Astrocyte of the spinal cord (primary cell): ENCODE measurements at regions not wholly inside any gene's neighbourhood (a gene's known extent, or its start where the extent isn't known, plus 50 kb on each side); places are given as distances from the start of the nearest gene placed in this dataset.
"Not testable (repeated sequence)": the region's sequence is repeated elsewhere in the genome, so short reads cannot be mapped to it uniquely, and the experiment has no call there.

ENCODE experiments used
- DNase-seq: peaks from one replicate; pipeline ENCODE4 v3.0.0; 2011; ENCODE audit warnings: low read depth, low spot score
- H3K4me3 ChIP-seq: 2 replicates; pipeline ENCODE4 v1.5.1; 2011; ENCODE audit warnings: low read depth, mild to moderate bottlenecking, low read length, moderate library complexity
- in situ Hi-C: cut with HindIII; loops from 2 replicates; pipeline ENCODE4 v1.10.0; 2017; ENCODE audit warnings: low sequenced_read_pairs
- TF ChIP-seq, protein P1 (sequence below): IDR thresholded peaks from 2 replicates; pipeline ENCODE4 v1.5.1; 2012; ENCODE audit warnings: low read depth, mild to moderate bottlenecking, low read length, inconsistent platforms

DNA sequence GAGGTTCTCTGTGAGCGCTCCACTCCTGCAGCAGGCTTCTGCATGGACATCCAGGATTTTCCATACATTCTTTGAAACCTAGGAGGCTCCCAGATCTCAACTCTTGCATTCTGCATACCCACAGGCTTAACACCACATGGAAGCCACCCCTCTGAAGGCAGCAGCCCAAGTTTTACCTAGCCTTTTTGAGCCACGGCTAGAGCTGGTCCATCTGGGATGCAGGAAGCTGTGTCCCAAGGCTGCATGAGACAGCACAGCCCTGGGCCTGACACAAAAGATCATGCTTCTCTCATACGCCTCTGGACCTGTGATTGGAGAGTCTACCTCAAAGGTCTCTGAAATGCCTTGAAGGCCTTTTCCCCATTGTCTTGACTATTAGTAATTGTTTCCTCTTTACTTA, 53.6 kb upstream of the RPRM start:
- TF ChIP-seq, protein P1, sequence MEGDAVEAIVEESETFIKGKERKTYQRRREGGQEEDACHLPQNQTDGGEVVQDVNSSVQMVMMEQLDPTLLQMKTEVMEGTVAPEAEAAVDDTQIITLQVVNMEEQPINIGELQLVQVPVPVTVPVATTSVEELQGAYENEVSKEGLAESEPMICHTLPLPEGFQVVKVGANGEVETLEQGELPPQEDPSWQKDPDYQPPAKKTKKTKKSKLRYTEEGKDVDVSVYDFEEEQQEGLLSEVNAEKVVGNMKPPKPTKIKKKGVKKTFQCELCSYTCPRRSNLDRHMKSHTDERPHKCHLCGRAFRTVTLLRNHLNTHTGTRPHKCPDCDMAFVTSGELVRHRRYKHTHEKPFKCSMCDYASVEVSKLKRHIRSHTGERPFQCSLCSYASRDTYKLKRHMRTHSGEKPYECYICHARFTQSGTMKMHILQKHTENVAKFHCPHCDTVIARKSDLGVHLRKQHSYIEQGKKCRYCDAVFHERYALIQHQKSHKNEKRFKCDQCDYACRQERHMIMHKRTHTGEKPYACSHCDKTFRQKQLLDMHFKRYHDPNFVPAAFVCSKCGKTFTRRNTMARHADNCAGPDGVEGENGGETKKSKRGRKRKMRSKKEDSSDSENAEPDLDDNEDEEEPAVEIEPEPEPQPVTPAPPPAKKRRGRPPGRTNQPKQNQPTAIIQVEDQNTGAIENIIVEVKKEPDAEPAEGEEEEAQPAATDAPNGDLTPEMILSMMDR = no peak
- in situ Hi-C loops = no loop called here
- no peak for DNase-seq
- H3K4me3 ChIP-seq = no peak overlapping the region

DNA sequence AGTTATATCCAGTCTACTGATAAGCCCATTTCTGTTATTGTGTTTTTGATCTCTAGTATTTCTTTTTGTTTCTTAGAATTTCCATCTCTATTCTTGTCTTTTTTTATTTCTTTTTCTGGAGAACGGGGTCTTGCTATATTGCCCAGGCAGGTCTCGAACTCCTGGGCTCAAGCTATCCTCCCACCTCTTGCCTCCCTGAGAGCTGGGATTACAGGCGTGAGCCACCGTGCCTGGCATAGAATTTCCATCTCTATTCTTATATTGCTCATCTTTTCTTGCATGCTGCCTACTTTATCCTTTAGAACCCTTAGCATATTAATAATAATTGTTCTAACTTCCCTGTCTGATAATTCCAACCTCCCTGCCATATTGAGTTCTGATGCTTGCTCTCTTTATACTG, 55.2 kb upstream of the RPRM start:
- in situ Hi-C loops, DNase-seq, H3K4me3 ChIP-seq: not testable (repeated sequence)

DNA sequence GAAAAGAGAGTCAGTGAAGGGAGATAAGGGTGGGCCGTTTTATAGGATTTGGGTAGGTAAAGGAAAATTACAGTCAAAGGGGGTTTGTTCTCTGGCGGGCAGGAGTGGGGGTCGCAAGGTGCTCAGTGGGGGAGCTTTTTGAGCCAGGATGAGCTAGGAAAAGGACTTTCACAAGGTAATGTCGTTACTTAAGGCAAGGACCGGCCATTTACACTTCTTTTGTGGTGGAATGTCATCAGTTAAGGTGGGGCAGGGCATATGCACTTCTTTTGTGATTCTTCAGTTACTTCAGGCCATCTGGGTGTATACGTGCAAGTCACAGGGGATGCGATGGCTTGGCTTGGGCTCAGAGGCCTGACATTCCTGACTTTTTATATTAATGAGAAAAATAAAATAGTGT, 56.0 kb upstream of the RPRM start:
- H3K4me3 ChIP-seq, in situ Hi-C loops, DNase-seq: not testable (repeated sequence)

DNA sequence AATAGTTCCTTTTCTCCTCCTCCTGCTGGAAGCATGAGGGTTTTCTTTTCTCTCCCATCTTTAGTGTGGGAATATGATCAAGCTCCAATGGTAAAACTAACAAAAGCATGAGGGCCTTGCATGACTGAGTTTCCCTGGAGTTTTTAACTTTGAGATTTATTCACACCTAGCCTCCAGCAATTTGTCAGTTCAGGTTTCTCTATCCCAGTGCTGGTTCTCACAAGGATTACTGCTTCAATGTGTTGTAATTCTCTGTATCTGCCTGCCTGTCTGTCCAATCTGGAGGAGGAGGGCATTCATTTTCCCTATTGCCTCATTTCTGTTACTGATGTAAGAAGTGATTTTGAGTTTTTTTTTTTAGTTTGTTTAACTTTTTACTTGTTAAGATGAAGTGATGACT, 57.6 kb upstream of the RPRM start:
- DNase-seq = no peak
- TF ChIP-seq, protein P1 = no peak
- H3K4me3 ChIP-seq = no peak overlapping the region
- in situ Hi-C loops = no loop called here

DNA sequence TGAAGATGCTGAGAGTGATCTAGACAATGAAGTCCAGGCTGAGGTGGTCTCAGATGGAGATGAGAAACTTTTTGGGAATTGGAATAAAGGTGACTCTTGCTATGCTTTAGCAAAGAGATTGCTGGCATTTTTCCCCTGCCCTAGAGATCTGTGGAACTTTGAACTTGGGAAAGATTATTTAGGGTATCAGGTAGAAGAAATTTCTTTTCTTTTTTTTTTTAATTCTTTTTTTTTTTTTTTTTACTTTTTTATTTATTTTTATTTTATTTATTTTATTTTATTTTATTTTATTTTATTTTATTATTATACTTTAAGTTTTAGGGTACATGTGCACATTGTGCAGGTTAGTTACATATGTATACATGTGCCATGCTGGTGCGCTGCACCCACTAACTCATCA, 59.5 kb upstream of the RPRM start:
- in situ Hi-C loops, H3K4me3 ChIP-seq, DNase-seq: not testable (repeated sequence)

DNA sequence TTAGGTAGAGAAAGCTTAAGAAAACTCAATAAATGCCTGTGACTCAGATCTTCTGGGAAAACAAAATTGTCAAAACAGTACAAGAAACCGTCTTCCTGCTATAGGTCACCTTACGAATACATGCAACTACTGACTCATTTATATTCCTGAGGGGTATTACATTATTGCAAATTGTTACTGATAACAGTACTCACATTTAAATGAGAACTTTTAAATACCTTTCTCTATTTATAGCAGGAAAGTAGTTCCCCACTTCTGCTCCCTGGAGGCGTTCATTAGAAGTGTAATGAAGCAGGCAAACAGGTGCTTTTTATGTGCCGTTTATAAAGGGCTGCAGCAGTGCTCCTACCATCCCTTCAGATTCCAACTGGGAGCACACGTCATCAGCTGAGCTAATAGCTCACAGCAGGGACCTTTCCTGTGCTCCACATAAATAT, 65.1 kb upstream of the RPRM start:
- no peak overlapping the region for H3K4me3 ChIP-seq
- TF ChIP-seq, protein P1 = no peak
- DNase-seq = peak; percentile 32
- in situ Hi-C loops = no loop called here

DNA sequence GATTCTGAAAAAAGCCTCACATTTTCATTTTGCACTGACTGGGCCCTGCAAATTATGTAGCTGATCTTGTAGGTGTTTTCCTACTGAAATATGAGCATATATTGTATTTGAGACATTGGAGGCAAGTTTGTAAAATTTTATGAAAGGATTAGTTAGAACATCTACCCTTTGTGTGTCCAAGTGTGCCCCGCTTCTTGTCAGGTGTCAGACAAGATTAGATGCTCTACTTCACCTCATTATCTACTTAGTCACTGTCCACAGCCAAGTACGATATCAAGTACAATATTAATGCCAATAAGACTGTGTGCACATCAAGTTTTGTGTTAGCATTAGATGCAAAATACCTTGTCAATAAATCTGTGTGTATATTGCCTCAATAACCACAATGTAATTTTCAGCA, 67.8 kb upstream of the RPRM start:
- TF ChIP-seq, protein P1 = no peak
- in situ Hi-C loops = no loop called here
- no peak overlapping the region for H3K4me3 ChIP-seq
- DNase-seq = no peak

DNA sequence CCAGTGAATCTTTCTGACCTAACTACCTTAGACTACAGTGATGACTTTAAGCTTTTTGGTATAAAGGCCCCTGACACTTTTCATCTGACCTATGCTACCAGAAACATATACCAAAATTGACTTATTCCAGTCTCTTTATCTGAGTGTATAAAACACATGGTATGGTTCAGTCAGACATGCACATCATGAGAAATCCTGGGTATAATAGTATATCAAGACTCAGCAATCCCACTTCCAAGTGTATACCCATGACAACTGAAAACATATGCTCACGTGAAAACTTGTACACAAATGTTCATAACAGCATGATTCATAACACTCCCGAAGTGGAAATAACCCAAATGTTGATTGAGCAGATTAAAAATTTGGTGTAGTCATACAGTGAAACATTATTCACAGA, 70.0 kb upstream of the RPRM start:
- H3K4me3 ChIP-seq = no peak overlapping the region
- in situ Hi-C loops = no loop called here
- TF ChIP-seq, protein P1 = no peak
- DNase-seq = no peak

DNA sequence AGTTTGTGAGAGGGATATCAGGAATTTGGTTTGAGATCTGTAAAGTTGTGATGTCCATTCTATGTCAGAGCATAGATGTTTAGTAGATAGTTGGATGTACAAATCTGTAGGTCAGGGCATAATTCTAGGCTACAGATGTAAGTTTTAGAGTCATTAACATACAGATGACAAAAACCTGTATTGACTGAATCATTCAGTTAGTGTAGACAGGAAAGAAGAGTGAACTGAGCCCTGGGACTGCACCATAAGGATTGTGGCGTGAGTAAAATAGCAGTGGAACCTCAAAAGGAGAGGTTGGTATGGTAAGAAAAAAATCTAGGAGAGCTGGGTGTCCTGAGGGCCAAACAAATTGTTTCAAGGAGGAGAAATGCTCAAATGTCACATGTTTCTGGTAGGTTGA, 73.1 kb upstream of the RPRM start:
- in situ Hi-C loops = no loop called here
- no peak overlapping the region for H3K4me3 ChIP-seq
- TF ChIP-seq, protein P1 = no peak
- no peak for DNase-seq
